Neural cell (in vitro differentiated cells): ENCODE measurements at regions not wholly inside any gene's neighbourhood (a gene's known extent, or its start where the extent isn't known, plus 50 kb on each side); places are given as distances from the start of the nearest gene placed in this dataset.

Experiments used
- H2AFZ ChIP-seq: fragments of 200-600, 300-800 bp; sonication (generic), shearing (Covaris generic); 2 replicates; pipeline ENCODE4 v1.6.0; 2014; ENCODE audit warnings: low read depth, mild to moderate bottlenecking, antibody characterized with exemption, low read length, moderate library complexity
- H3F3A ChIP-seq: fragments of 200-600 bp; shearing (Covaris generic); 2 replicates; pipeline ENCODE4 v1.6.1; 2016; ENCODE audit warnings: mild to moderate bottlenecking, moderate library complexity, mixed read lengths, antibody characterized with exemption, low read length; ENCODE audit not compliant: insufficient read depth, poor library complexity, severe bottlenecking
- H3K27ac ChIP-seq: fragments of 200-600, 300-800 bp; sonication (generic), shearing (Covaris generic); 2 replicates; pipeline ENCODE4 v1.5.1; 2014; ENCODE audit warnings: mild to moderate bottlenecking, low read length, moderate library complexity
- H3K27me3 ChIP-seq: fragments of 300-800, 200-600 bp; sonication (generic), shearing (Covaris generic); 2 replicates; pipeline ENCODE4 v1.6.0; 2014; ENCODE audit warnings: mild to moderate bottlenecking, low read depth, low read length, moderate library complexity; ENCODE audit not compliant: insufficient read depth
- H3K36me3 ChIP-seq: fragments of 300-800, 200-600 bp; sonication (generic), shearing (Covaris generic); 2 replicates; pipeline ENCODE4 v1.5.1; 2014; ENCODE audit warnings: mild to moderate bottlenecking, antibody characterized with exemption, low read length, moderate library complexity; ENCODE audit not compliant: insufficient read depth
- H3K4me2 ChIP-seq: fragments of 300-800, 200-600 bp; sonication (generic), shearing (Covaris generic); 2 replicates; pipeline ENCODE4 v1.6.0; 2014; ENCODE audit warnings: mild to moderate bottlenecking, low read length
- H3K4me3 ChIP-seq: fragments of 300-800, 200-600 bp; sonication (generic), shearing (Covaris generic); 2 replicates; pipeline ENCODE4 v1.5.1; 2014; ENCODE audit warnings: mild to moderate bottlenecking, low read length, moderate library complexity
- H3K79me2 ChIP-seq: fragments of 200-600 bp; shearing (Covaris generic); replicated peaks from 2 replicates; pipeline ENCODE4 v1.6.0; 2014; ENCODE audit warnings: mild to moderate bottlenecking, low read length, moderate library complexity; ENCODE audit not compliant: insufficient read depth
- H3K9ac ChIP-seq: fragments of 300-800, 200-600 bp; sonication (generic), shearing (Covaris generic); 2 replicates; pipeline ENCODE4 v1.6.1; 2016; ENCODE audit warnings: mild to moderate bottlenecking, low read length, mixed read lengths
- H3K9me2 ChIP-seq: fragments of 200-600 bp; shearing (Covaris generic); 2 replicates; pipeline ENCODE4 v1.6.1; 2016; ENCODE audit warnings: mild to moderate bottlenecking, low read length, mixed read lengths; ENCODE audit not compliant: insufficient read depth
- H3K9me3 ChIP-seq: fragments of 200-600, 300-800 bp; sonication (generic), shearing (Covaris generic); 2 replicates; pipeline ENCODE4 v1.6.1; 2016; ENCODE audit warnings: mild to moderate bottlenecking, mixed run types, low read length, moderate library complexity, mixed read lengths
- H4K20me1 ChIP-seq: fragments of 200-600 bp; shearing (Covaris generic); 2 replicates; pipeline ENCODE4 v1.6.1; 2016; ENCODE audit warnings: mild to moderate bottlenecking, mixed run types; ENCODE audit not compliant: insufficient read depth
- EP300 ChIP-seq: fragments of 450-650 bp; conservative IDR thresholded peaks from 2 replicates; pipeline ENCODE4 v1.6.1; 2014; ENCODE audit warnings: antibody characterized with exemption, mild to moderate bottlenecking, moderate library complexity; ENCODE audit not compliant: poor library complexity, severe bottlenecking
- EZH2 ChIP-seq: fragments of 200-600, 300-800 bp; shearing (Covaris generic), sonication (generic); IDR thresholded peaks from 2 replicates; pipeline ENCODE4 v1.6.1; 2014; ENCODE audit warnings: antibody characterized with exemption, low read length, borderline replicate concordance, mild to moderate bottlenecking; ENCODE audit not compliant: insufficient read depth, poor library complexity, severe bottlenecking
- MXI1 ChIP-seq: fragments of 450-650 bp; conservative IDR thresholded peaks from 2 replicates; pipeline ENCODE4 v1.6.1; 2014; ENCODE audit warnings: antibody characterized with exemption, mild to moderate bottlenecking; ENCODE audit not compliant: poor library complexity, severe bottlenecking
- POLR2AphosphoS5 ChIP-seq: IDR thresholded peaks from 2 replicates; pipeline ENCODE4 v1.6.1; 2012
- RAD21 ChIP-seq: fragments of 450-650 bp; conservative IDR thresholded peaks from 2 replicates; pipeline ENCODE4 v1.6.1; 2014; ENCODE audit warnings: antibody characterized with exemption, mild to moderate bottlenecking, moderate library complexity
- SMC3 ChIP-seq: fragments of 450-650 bp; conservative IDR thresholded peaks from 2 replicates; pipeline ENCODE4 v1.6.1; 2014; ENCODE audit warnings: antibody characterized with exemption, mild to moderate bottlenecking, moderate library complexity; ENCODE audit not compliant: poor library complexity
- TAF1 ChIP-seq: IDR thresholded peaks from 2 replicates; pipeline ENCODE4 v1.6.1; 2012; ENCODE audit warnings: low read depth
- TF ChIP-seq, protein P1 (sequence below): IDR thresholded peaks from 2 replicates; pipeline ENCODE4 v1.6.1; 2012; ENCODE audit warnings: borderline replicate concordance
- TF ChIP-seq, protein P2 (sequence below): fragments of 450-650 bp; IDR thresholded peaks from 2 replicates; pipeline ENCODE4 v1.5.1; 2014; ENCODE audit warnings: antibody characterized with exemption, mild to moderate bottlenecking, moderate library complexity; ENCODE audit not compliant: poor library complexity, severe bottlenecking

DNA sequence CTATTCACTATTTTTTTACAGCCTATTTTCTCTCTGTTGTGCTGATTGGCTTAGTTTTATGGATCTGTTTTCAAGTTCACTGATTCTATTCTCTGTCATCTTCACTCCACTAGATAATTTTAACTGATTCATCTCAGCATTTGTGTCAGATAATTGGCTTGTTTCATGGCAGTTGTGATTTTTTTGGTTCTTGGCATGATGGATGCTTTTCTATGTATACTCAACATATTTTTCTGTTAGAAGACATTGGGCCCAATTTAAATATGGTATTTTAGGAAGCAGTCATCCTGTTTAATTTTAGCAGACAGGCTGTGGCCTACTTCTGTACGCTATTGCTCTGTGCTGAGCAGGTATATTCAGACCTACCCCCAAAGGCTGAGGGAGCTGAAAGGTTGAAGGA is 1865.3 kb upstream of the ACO1 start:
- Histone ChIP-seq H3K9me2 (no peaks in the 10 kb centered on the region), H3K27ac (no peak overlapping the region)

DNA sequence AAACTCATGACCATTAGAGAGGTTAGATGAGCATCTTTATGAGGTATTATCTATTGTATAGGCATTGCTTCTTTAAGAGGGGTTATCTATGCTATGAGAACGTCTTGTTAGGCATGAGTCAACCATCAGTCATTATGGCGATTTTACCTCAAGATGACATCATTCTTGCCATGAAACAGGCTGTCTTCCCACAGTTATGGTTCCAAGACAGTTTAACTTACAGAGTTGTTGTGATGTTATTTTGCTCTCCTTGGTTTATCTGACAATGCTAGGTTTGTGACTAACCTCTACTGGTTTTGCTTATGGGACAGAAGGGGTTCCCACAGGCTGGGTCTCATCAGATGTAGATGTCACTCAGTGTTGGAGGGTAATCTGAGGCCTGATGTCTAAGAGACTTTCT is 1864.7 kb upstream of the ACO1 start:
- H4K20me1 ChIP-seq, result no peaks in the 10 kb centered on the region
- no peak overlapping the region for H2AFZ ChIP-seq
- H3K9me3 ChIP-seq, result no peaks in the 10 kb centered on the region
- H3K79me2 ChIP-seq, result no peaks in the 10 kb centered on the region
- no peak overlapping the region for H3K9ac ChIP-seq
- H3K27ac ChIP-seq, result no peak overlapping the region
- no peaks in the 10 kb centered on the region for H3K9me2 ChIP-seq
- no peaks in the 10 kb centered on the region for H3F3A ChIP-seq
- TF ChIP-seq RAD21 (no peak), EP300 (no peak), MXI1 (no peak), TAF1 (no peak), SMC3 (no peak), POLR2AphosphoS5 (no peak), EZH2 (no peak)
- TF ChIP-seq, protein P1, sequence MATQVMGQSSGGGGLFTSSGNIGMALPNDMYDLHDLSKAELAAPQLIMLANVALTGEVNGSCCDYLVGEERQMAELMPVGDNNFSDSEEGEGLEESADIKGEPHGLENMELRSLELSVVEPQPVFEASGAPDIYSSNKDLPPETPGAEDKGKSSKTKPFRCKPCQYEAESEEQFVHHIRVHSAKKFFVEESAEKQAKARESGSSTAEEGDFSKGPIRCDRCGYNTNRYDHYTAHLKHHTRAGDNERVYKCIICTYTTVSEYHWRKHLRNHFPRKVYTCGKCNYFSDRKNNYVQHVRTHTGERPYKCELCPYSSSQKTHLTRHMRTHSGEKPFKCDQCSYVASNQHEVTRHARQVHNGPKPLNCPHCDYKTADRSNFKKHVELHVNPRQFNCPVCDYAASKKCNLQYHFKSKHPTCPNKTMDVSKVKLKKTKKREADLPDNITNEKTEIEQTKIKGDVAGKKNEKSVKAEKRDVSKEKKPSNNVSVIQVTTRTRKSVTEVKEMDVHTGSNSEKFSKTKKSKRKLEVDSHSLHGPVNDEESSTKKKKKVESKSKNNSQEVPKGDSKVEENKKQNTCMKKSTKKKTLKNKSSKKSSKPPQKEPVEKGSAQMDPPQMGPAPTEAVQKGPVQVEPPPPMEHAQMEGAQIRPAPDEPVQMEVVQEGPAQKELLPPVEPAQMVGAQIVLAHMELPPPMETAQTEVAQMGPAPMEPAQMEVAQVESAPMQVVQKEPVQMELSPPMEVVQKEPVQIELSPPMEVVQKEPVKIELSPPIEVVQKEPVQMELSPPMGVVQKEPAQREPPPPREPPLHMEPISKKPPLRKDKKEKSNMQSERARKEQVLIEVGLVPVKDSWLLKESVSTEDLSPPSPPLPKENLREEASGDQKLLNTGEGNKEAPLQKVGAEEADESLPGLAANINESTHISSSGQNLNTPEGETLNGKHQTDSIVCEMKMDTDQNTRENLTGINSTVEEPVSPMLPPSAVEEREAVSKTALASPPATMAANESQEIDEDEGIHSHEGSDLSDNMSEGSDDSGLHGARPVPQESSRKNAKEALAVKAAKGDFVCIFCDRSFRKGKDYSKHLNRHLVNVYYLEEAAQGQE, result no peak
- TF ChIP-seq, protein P2, sequence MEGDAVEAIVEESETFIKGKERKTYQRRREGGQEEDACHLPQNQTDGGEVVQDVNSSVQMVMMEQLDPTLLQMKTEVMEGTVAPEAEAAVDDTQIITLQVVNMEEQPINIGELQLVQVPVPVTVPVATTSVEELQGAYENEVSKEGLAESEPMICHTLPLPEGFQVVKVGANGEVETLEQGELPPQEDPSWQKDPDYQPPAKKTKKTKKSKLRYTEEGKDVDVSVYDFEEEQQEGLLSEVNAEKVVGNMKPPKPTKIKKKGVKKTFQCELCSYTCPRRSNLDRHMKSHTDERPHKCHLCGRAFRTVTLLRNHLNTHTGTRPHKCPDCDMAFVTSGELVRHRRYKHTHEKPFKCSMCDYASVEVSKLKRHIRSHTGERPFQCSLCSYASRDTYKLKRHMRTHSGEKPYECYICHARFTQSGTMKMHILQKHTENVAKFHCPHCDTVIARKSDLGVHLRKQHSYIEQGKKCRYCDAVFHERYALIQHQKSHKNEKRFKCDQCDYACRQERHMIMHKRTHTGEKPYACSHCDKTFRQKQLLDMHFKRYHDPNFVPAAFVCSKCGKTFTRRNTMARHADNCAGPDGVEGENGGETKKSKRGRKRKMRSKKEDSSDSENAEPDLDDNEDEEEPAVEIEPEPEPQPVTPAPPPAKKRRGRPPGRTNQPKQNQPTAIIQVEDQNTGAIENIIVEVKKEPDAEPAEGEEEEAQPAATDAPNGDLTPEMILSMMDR, result no peak
- no peak overlapping the region for H3K4me2 ChIP-seq
- H3K36me3 ChIP-seq, result no peaks in the 10 kb centered on the region
- H3K4me3 ChIP-seq, result no peak overlapping the region
- no peaks in the 10 kb centered on the region for H3K27me3 ChIP-seq

More for the DNA sequence above, 1865.3 kb upstream of the ACO1 start:
- no peaks in the 10 kb centered on the region for H3F3A ChIP-seq
- no peak overlapping the region for H3K4me2 ChIP-seq
- no peaks in the 10 kb centered on the region for H3K9me3 ChIP-seq
- H3K36me3 ChIP-seq, result no peaks in the 10 kb centered on the region
- H2AFZ ChIP-seq, result no peak overlapping the region
- H3K27me3 ChIP-seq, result no peaks in the 10 kb centered on the region
- H3K79me2 ChIP-seq, result no peaks in the 10 kb centered on the region
- H4K20me1 ChIP-seq, result no peaks in the 10 kb centered on the region
- no peak overlapping the region for H3K9ac ChIP-seq
- H3K4me3 ChIP-seq, result no peak overlapping the region
- no peak for TF ChIP-seq TAF1
- no peak for TF ChIP-seq MXI1
- no peak for TF ChIP-seq RAD21
- TF ChIP-seq, protein P1, result no peak
- no peak for TF ChIP-seq EZH2
- TF ChIP-seq SMC3, result no peak
- no peak for TF ChIP-seq EP300
- no peak for TF ChIP-seq POLR2AphosphoS5
- TF ChIP-seq, protein P2, result no peak
